Transverse colon (tissue), 4 donors: ENCODE measurements at regions not wholly inside any gene's neighbourhood (a gene's known extent, or its start where the extent isn't known, plus 50 kb on each side); places are given as distances from the start of the nearest gene placed in this dataset.

Experiments used
- DNase-seq: peaks from one replicate; pipeline ENCODE4 v3.0.0-alpha.2; 2019
- H3K27ac ChIP-seq, 4 donors: fragments of 200-600 bp; sonication (generic); 2 replicates each; pipeline ENCODE4 v1.5.1; 2016 to 2018; ENCODE audit warnings: inconsistent platforms in 4 of 4
- H3K27me3 ChIP-seq: fragments of 200-600 bp; sonication (generic); 2 replicates; pipeline ENCODE4 v1.5.1; 2017; ENCODE audit warnings: inconsistent platforms
- H3K36me3 ChIP-seq, 4 donors: fragments of 200-600 bp; sonication (generic); 2 replicates each; pipeline ENCODE4 v1.5.1; 2017 to 2019; ENCODE audit warnings: inconsistent platforms in 4 of 4
- H3K4me1 ChIP-seq, 4 donors: fragments of 200-600 bp; sonication (generic); 2 replicates each; pipeline ENCODE4 v1.5.1; 2017 to 2020; ENCODE audit warnings: inconsistent platforms in 4 of 4
- H3K4me3 ChIP-seq, 4 donors: fragments of 200-600 bp; sonication (generic); 1 replicate in 1 of 4; 2 replicates in 3 of 4; pipeline versions ENCODE4 v1.5.1 to v1.6.1; 2017 to 2019; ENCODE audit warnings: inconsistent platforms in 4 of 4
- H3K9me3 ChIP-seq, 2 donors: fragments of 200-600 bp; sonication (generic); 2 replicates each; pipeline ENCODE4 v1.5.1; 2017 to 2019; ENCODE audit warnings: inconsistent platforms in 2 of 2
- EP300 ChIP-seq: sonication (generic); formaldehyde crosslinking; IDR thresholded peaks from one replicate; pipeline ENCODE4 v1.6.1; 2017; ENCODE audit warnings: antibody characterized with exemption, low read depth
- POLR2A ChIP-seq: fragments of 450-650 bp; IDR thresholded peaks from one replicate; pipeline ENCODE4 v1.6.1; 2016; ENCODE audit warnings: antibody characterized with exemption, mild to moderate bottlenecking, moderate library complexity
- POLR2AphosphoS5 ChIP-seq, 3 donors: sonication (generic); formaldehyde crosslinking; IDR thresholded peaks; one replicate each; pipeline ENCODE4 v1.6.1; 2016; ENCODE audit warnings: antibody characterized with exemption in 3 of 3
- whole genome bisulfite sequencing, 2 donors: methylation state at CpG; one replicate each; pipeline ENCODE4 v1.1.5; 2018; ENCODE audit warnings: low coverage in 1 of 2; 5-methylcytosine and 5-hydroxymethylcytosine counted together
- in situ Hi-C, 4 donors: fragments of 200-750 bp; cut with MboI; loops; one replicate each; pipeline versions ENCODE4 v1.15.0 to v1.15.1; 2017; ENCODE audit warnings: low sequenced_read_pairs in 3 of 4, low pct_ligation_motif_present in 1 of 4, low pct_unique_long_range_greater_than_20kb in 1 of 4
- intact Hi-C: fragments of 100-400 bp; cut with DNase I; formaldehyde crosslinking; loops from one replicate; pipeline ENCODE4 v1.15.1; 2023; ENCODE audit warnings: low total_unique reads
- TF ChIP-seq, protein P1 (sequence below), 5 experiments: fragments of 200-600 bp in 3 of 5; fragments of 450-650 bp in 2 of 5; sonication (generic) in 3 of 5; IDR thresholded peaks; 1 replicate in 2 of 5; 2 replicates in 3 of 5; pipeline ENCODE4 v1.5.1; 2016 to 2017; ENCODE audit warnings: antibody characterized with exemption in 5 of 5, inconsistent platforms in 3 of 5, mild to moderate bottlenecking in 2 of 5, moderate library complexity in 1 of 5

DNA sequence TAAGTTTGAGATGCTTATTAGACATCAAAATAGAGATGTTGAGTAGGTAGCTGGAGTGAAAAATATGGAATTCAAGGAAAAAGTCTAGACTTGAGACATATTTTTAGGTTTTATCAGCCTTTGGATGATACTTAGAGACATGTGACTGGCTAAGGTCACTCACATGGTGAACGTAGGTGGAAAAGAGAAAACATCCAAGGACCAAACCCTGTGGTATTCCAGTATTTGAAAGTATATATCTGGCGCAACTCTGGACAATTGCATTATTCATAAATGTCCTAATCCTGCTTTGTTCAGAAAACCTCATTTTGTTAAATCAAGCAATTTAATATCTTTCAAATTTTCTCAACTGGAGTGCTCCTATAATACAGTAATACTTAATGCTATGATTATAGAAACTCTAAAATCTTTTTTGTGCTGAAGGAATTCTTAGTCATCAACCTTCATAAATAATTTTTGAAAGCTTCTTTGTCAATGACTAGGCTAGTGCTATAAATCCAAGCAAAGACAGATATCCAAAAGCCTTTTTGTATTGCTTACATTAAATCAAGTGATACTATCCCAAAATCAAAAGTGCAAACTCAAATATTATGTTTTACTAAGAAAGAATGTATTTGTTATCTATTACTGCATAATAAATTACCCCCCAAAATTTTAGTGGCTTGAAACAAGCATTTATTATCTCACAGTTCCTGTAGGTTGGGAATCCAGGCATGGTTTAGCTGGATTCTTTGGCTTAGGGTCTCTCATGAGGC lies 452.0 kb downstream of the ENC1 start:
- no peak for DNase-seq
- Histone ChIP-seq H3K4me1 (no peaks in the 10 kb centered on the region), H3K4me3 (no peak overlapping the region), H3K27me3 (no peaks in the 10 kb centered on the region), H3K9me3 (peaks cover 0 to 5% of the 10 kb centered on the region in 2 donors), H3K36me3 (no peaks in the 10 kb centered on the region), H3K27ac (no peak overlapping the region)
- intact Hi-C loops (no loop called here), in situ Hi-C loops (no loop called here)
- 88 to 92% methylated on average over 2 of the region's 2 CpGs for WGBS, 2 donors
- no peak for TF ChIP-seq EP300
- TF ChIP-seq, protein P1, sequence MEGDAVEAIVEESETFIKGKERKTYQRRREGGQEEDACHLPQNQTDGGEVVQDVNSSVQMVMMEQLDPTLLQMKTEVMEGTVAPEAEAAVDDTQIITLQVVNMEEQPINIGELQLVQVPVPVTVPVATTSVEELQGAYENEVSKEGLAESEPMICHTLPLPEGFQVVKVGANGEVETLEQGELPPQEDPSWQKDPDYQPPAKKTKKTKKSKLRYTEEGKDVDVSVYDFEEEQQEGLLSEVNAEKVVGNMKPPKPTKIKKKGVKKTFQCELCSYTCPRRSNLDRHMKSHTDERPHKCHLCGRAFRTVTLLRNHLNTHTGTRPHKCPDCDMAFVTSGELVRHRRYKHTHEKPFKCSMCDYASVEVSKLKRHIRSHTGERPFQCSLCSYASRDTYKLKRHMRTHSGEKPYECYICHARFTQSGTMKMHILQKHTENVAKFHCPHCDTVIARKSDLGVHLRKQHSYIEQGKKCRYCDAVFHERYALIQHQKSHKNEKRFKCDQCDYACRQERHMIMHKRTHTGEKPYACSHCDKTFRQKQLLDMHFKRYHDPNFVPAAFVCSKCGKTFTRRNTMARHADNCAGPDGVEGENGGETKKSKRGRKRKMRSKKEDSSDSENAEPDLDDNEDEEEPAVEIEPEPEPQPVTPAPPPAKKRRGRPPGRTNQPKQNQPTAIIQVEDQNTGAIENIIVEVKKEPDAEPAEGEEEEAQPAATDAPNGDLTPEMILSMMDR (IDR thresholded peaks at IDR 0.05) = no peak
- no peak for TF ChIP-seq POLR2A
- no peak for TF ChIP-seq POLR2AphosphoS5 (IDR thresholded peaks at IDR 0.05)

DNA sequence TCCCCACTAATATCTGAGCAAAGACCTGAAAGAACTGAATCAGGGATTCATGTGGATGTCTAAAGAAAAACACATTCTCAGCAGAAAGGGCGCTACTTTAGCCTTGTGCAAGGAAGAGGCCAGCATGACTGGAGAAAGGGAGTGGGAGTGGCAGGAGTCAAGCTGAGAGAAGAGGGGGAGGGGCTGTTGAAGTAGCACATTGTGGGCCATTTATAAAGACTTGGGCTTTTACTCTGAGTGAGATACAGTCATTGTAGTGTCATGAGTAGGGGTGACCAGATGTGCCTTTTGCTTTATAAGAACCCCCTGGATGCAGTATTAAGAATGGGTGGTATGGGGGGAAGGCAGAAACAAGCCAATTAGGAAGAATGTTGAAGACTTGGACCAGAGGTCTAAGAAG lies 452.8 kb downstream of the ENC1 start:
- TF ChIP-seq, protein P1 (IDR thresholded peaks at IDR 0.05) = no peak
- no peak for TF ChIP-seq EP300
- TF ChIP-seq POLR2AphosphoS5 (IDR thresholded peaks at IDR 0.05) = no peak
- no peak for TF ChIP-seq POLR2A
- H3K27ac ChIP-seq = no peak overlapping the region
- DNase-seq = no peak
- no peak overlapping the region for H3K4me3 ChIP-seq
- 87 to 100% methylated on average over 1 of the region's 1 CpG for WGBS, 2 donors
- no peaks in the 10 kb centered on the region for H3K4me1 ChIP-seq
- in situ Hi-C loops (no loop called here), intact Hi-C loops (no loop called here)
- no peaks in the 10 kb centered on the region for H3K27me3 ChIP-seq
- H3K9me3 ChIP-seq = peaks cover 0 to 5% of the 10 kb centered on the region in 2 donors
- H3K36me3 ChIP-seq = no peaks in the 10 kb centered on the region

DNA sequence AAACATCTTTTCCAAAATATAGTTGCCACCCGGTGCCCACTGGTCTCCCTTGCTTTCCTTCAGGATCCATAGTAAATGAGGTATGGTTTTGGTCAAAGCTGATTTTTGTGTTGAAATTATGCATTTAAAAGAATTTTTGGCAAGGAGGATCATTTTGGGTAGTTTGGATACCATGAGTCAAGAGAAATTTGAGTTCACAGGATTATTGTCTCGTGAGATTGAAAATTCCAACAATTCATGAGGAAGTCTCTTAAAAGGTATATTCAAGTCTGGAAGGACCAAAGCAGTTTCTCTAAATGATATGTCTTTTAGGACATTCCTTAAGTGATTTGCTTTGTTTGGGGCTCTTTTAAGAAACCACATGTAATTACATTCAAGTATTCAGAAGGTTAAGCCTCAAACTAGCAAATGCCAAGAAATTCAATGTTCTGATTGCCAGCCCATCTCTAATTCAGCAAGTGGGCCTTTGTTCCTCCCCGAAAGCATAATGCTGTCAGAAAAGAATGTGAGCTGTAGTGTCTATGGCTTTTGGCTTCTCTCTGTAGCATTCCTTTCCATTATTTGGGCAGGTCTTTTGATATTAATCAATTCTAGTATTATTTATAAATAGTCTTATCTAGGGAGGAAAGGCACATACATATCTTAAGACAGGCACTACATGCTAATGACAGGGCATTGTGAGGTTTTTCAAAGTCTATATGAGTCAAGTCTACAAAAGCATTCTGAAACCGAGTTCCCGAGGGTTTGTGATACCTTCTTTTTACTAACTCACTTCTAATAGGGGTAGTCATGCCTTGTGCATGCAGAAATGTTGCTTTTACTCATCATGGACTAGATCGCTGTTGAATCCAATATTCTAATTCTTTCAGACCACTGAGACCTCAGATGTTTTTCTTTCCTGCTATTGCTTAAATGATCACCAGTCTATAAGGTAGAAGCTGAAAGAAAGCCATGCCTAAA lies 453.9 kb downstream of the ENC1 start:
- in situ Hi-C loops (no loop called here), intact Hi-C loops (no loop called here)
- DNase-seq = no peak
- TF ChIP-seq, protein P1 (IDR thresholded peaks at IDR 0.05) = no peak
- no peak for TF ChIP-seq EP300
- no peak for TF ChIP-seq POLR2AphosphoS5 (IDR thresholded peaks at IDR 0.05)
- no peak for TF ChIP-seq POLR2A
- no peaks in the 10 kb centered on the region for H3K27me3 ChIP-seq
- no peak overlapping the region for H3K4me3 ChIP-seq
- peaks cover 0 to 5% of the 10 kb centered on the region in 2 donors for H3K9me3 ChIP-seq
- no peak overlapping the region for H3K27ac ChIP-seq
- 85 to 88% methylated on average over 6 of the region's 6 CpGs for WGBS, 2 donors
- no peaks in the 10 kb centered on the region for H3K36me3 ChIP-seq
- no peaks in the 10 kb centered on the region for H3K4me1 ChIP-seq

DNA sequence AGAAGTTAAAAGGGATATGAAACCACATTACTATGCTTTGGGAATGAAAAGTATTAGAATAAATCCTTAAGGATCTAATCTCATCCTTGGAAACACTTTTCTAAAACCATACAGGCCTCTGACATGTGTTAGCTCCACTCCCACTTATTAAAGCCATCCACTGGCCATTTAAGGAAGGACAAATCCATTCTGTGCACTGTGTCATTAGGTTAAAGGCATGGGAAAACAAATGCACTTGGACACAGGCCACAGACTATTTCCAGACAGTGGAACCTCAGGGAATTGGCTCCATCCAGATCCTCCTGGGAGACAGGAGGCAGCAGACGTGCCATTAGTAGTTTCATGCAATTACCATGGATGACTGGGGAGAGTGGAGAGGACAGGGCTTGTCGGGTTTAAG lies 454.9 kb downstream of the ENC1 start:
- no peaks in the 10 kb centered on the region for H3K36me3 ChIP-seq
- TF ChIP-seq POLR2A (no peak), POLR2AphosphoS5 (IDR thresholded peaks at IDR 0.05) (no peak), EP300 (no peak)
- TF ChIP-seq, protein P1 (IDR thresholded peaks at IDR 0.05) = no peak
- in situ Hi-C loops (no loop called here), intact Hi-C loops (no loop called here)
- DNase-seq = no peak
- no peak overlapping the region for H3K27ac ChIP-seq
- no peak overlapping the region for H3K4me3 ChIP-seq
- 50% methylated on average over 2 of the region's 2 CpGs; no CpG with 5 or more reads in 1 of the 2 donors for WGBS, 2 donors
- H3K9me3 ChIP-seq = peaks cover 0 to 5% of the 10 kb centered on the region in 2 donors
- no peaks in the 10 kb centered on the region for H3K27me3 ChIP-seq
- no peaks in the 10 kb centered on the region for H3K4me1 ChIP-seq
